HCT116 (cell line): ENCODE measurements at regions not wholly inside any gene's neighbourhood (a gene's known extent, or its start where the extent isn't known, plus 50 kb on each side); places are given as distances from the start of the nearest gene placed in this dataset.

Experiments
- ATAC-seq: fragments of 200-7000 bp; cut with Tn5 transposase; 2 replicates; pipeline ENCODE4 v1.9.1; 2020; ENCODE audit warnings: mild to moderate bottlenecking, moderate library complexity
- BruUV-seq: library from RNA; stranded (reverse); fragments of 400-500 nt; replicated peaks from 2 replicates; lab custom pipeline; 2021; lab: Mats Ljungman, UMichigan
- CTCF ChIA-PET: fragments of 300-600 bp; sonication (Branson Sonifier 250); formaldehyde crosslinking; loops from one replicate; lab custom pipeline; 2021; ENCODE audit warnings: antibody characterized with exemption; lab: Charles Lee
- POLR2A ChIA-PET: fragments of 300-600, 350-600 bp; sonication (Branson Sonifier 250); formaldehyde crosslinking; loops from one replicate; lab custom pipeline; 2021; ENCODE audit warnings: antibody characterized with exemption; lab: Charles Lee
- RAD21 ChIA-PET, 2 experiments: fragments of 300-600 bp; sonication (Branson Sonifier 250); formaldehyde crosslinking; loops; one replicate each; lab custom pipeline; 2023; ENCODE audit warnings: low total read pairs in 2 of 2; ENCODE audit not compliant: uncharacterized antibody in 2 of 2, unreplicated experiment in 2 of 2, low non-redundant PET in 1 of 2; lab: Charles Lee
- DNase-seq: peaks from one replicate; pipeline ENCODE4 v3.0.0-alpha.2; 2010; ENCODE audit warnings: low read depth, low spot score
- H2AFZ ChIP-seq: fragments of 200-600 bp; shearing (Covaris generic), sonication (generic); 2 replicates; pipeline ENCODE4 v1.6.1; 2017; ENCODE audit warnings: low read depth, mixed run types, mixed read lengths, antibody characterized with exemption, low read length; ENCODE audit not compliant: poor library complexity, severe bottlenecking
- H3K27ac ChIP-seq: 2 replicates; pipeline ENCODE4 v1.5.1; 2012; ENCODE audit warnings: low read depth, low read length
- H3K27me3 ChIP-seq: fragments of 200-600 bp; sonication (generic); 2 replicates; pipeline ENCODE4 v1.6.1; 2016; ENCODE audit warnings: mixed run types, low read length, mixed read lengths; ENCODE audit not compliant: insufficient read depth
- H3K36me3 ChIP-seq, 2 experiments: fragments of 200-500 bp in 1 of 2; fragments of 200-600 bp in 1 of 2; sonication (Bioruptor generic) in 1 of 2; sonication (generic) in 1 of 2; 2 replicates each; pipeline versions ENCODE4 v1.5.1 to v1.6.1; 2014 to 2016; ENCODE audit warnings: low read length in 2 of 2, inconsistent platforms in 1 of 2, mixed read lengths in 1 of 2, mixed run types in 1 of 2; ENCODE audit not compliant: insufficient read depth in 2 of 2, control insufficient read depth in 1 of 2
- H3K4me1 ChIP-seq, 2 experiments: fragments of 200-600 bp in 1 of 2; sonication (generic) in 1 of 2; 2 replicates each; pipeline versions ENCODE4 v1.5.1 to v1.6.1; 2012 to 2017; ENCODE audit warnings: low read length in 2 of 2, inconsistent platforms in 1 of 2, mild to moderate bottlenecking in 1 of 2, mixed read lengths in 1 of 2, mixed run types in 1 of 2, moderate library complexity in 1 of 2; ENCODE audit not compliant: insufficient read depth in 2 of 2, control insufficient read depth in 1 of 2
- H3K4me2 ChIP-seq: fragments of 200-600 bp; sonication (generic); 2 replicates; pipeline ENCODE4 v1.6.1; 2017; ENCODE audit warnings: mixed run types, low read length, mixed read lengths
- H3K4me3 ChIP-seq, 2 experiments: fragments of 200-600 bp in 1 of 2; sonication (generic) in 1 of 2; replicated peaks in 1 of 2; 2 replicates each; pipeline ENCODE4 v1.5.1; 2011 to 2016; ENCODE audit warnings: low read length in 2 of 2, control low read depth in 1 of 2, low read depth in 1 of 2, mild to moderate bottlenecking in 1 of 2, mixed read lengths in 1 of 2, mixed run types in 1 of 2
- H3K79me2 ChIP-seq: fragments of 200-600 bp; sonication (generic); 2 replicates; pipeline ENCODE4 v1.6.1; 2017; ENCODE audit warnings: mild to moderate bottlenecking, mixed run types, low read length, moderate library complexity, mixed read lengths; ENCODE audit not compliant: insufficient read depth
- H3K9ac ChIP-seq: fragments of 200-600 bp; sonication (generic); 2 replicates; pipeline ENCODE4 v1.6.1; 2016; ENCODE audit warnings: low read length, mixed read lengths
- H3K9me2 ChIP-seq: fragments of 200-600 bp; sonication (generic), shearing (Covaris generic); 2 replicates; pipeline ENCODE4 v1.6.1; 2017; ENCODE audit warnings: mixed run types, mild to moderate bottlenecking, moderate library complexity; ENCODE audit not compliant: insufficient read depth
- H3K9me3 ChIP-seq, 2 experiments: fragments of 200-500 bp in 1 of 2; fragments of 200-600 bp in 1 of 2; sonication (Bioruptor generic) in 1 of 2; sonication (generic) in 1 of 2; 2 replicates each; pipeline ENCODE4 v1.6.1; 2014 to 2017; ENCODE audit warnings: low read length in 2 of 2, mixed read lengths in 2 of 2, inconsistent platforms in 1 of 2, low read depth in 1 of 2, mild to moderate bottlenecking in 1 of 2, mixed run types in 1 of 2, moderate library complexity in 1 of 2; ENCODE audit not compliant: control insufficient read depth in 1 of 2, insufficient read depth in 1 of 2
- H4K20me1 ChIP-seq: fragments of 200-600 bp; sonication (generic), shearing (Covaris generic); 2 replicates; pipeline ENCODE4 v1.6.1; 2017; ENCODE audit warnings: mixed run types, mild to moderate bottlenecking, moderate library complexity; ENCODE audit not compliant: insufficient read depth
- CEBPB ChIP-seq: IDR thresholded peaks from 2 replicates; pipeline ENCODE4 v1.6.1; 2012; ENCODE audit warnings: low read depth
- EGR1 ChIP-seq: IDR thresholded peaks from 2 replicates; pipeline ENCODE4 v1.6.1; 2012; ENCODE audit warnings: low read depth
- EZH2 ChIP-seq: fragments of 200-600 bp; sonication (generic); IDR thresholded peaks from 2 replicates; pipeline ENCODE4 v1.6.1; 2017; ENCODE audit warnings: antibody characterized with exemption, mixed run types
- FOSL1 ChIP-seq: IDR thresholded peaks from 2 replicates; pipeline ENCODE4 v1.6.1; 2012; ENCODE audit warnings: low read depth
- JUND ChIP-seq: IDR thresholded peaks from 2 replicates; pipeline ENCODE4 v1.6.1; 2012
- POLR2AphosphoS5 ChIP-seq: IDR thresholded peaks from 2 replicates; pipeline ENCODE4 v1.6.1; 2011; ENCODE audit warnings: mild to moderate bottlenecking, low read depth, low read length, moderate library complexity
- RAD21 ChIP-seq: IDR thresholded peaks from 2 replicates; pipeline ENCODE4 v1.6.1; 2012; ENCODE audit warnings: low read depth, mild to moderate bottlenecking
- SIN3A ChIP-seq: IDR thresholded peaks from 2 replicates; pipeline ENCODE4 v1.6.1; 2012; ENCODE audit warnings: low read depth
- SP1 ChIP-seq: IDR thresholded peaks from 2 replicates; pipeline ENCODE4 v1.6.1; 2012; ENCODE audit warnings: low read depth
- SRF ChIP-seq: IDR thresholded peaks from 2 replicates; pipeline ENCODE4 v1.6.1; 2012; ENCODE audit warnings: low read depth
- TCF7L2 ChIP-seq: IDR thresholded peaks from 2 replicates; pipeline ENCODE4 v1.7.0; 2011; ENCODE audit warnings: borderline replicate concordance, inconsistent platforms; ENCODE audit not compliant: insufficient read depth, insufficient read length; ENCODE audit errors: extremely low read depth
- YY1 ChIP-seq: IDR thresholded peaks from 2 replicates; pipeline ENCODE4 v1.6.1; 2011; ENCODE audit warnings: low read length, low read depth, moderate library complexity, mild to moderate bottlenecking; ENCODE audit not compliant: insufficient replicate concordance; ENCODE audit errors: extremely low read depth
- ZFX ChIP-seq: fragments of 450-650 bp; IDR thresholded peaks from 2 replicates; pipeline ENCODE4 v1.6.1; 2017
- ZNF274 ChIP-seq: fragments of 200-500 bp; sonication (Bioruptor generic); IDR thresholded peaks from 2 replicates; pipeline ENCODE4 v1.6.1; 2014; ENCODE audit warnings: mild to moderate bottlenecking, low read depth, low read length, inconsistent platforms
- intact Hi-C: fragments of 100-400 bp; cut with micrococcal nuclease; formaldehyde crosslinking; loops from 2 replicates; pipeline ENCODE4 v1.10.0; 2022
- TF ChIP-seq, protein P1 (sequence below): IDR thresholded peaks from 2 replicates; pipeline ENCODE4 v1.6.1; 2012; ENCODE audit warnings: low read depth
- TF ChIP-seq, protein P2 (sequence below): IDR thresholded peaks from 2 replicates; pipeline ENCODE4 v1.6.1; 2011; ENCODE audit warnings: mild to moderate bottlenecking, low read length, moderate library complexity; ENCODE audit not compliant: insufficient replicate concordance; ENCODE audit errors: extremely low read depth
- TF ChIP-seq, protein P3 (sequence below): IDR thresholded peaks from 2 replicates; pipeline ENCODE4 v1.6.1; 2012
- TF ChIP-seq, protein P4 (sequence below), 3 experiments: fragments of 200-600 bp in 1 of 3; sonication (generic) in 1 of 3; IDR thresholded peaks in 2 of 3; conservative IDR thresholded peaks in 1 of 3; 2 replicates each; pipeline ENCODE4 v1.5.1; 2012 to 2017; ENCODE audit warnings: low read depth in 2 of 3, low read length in 2 of 3, antibody characterized with exemption in 1 of 3, borderline replicate concordance in 1 of 3, control low read depth in 1 of 3, mild to moderate bottlenecking in 1 of 3, mixed read lengths in 1 of 3, mixed run types in 1 of 3, moderate library complexity in 1 of 3; ENCODE audit not compliant: insufficient read depth in 1 of 3

DNA sequence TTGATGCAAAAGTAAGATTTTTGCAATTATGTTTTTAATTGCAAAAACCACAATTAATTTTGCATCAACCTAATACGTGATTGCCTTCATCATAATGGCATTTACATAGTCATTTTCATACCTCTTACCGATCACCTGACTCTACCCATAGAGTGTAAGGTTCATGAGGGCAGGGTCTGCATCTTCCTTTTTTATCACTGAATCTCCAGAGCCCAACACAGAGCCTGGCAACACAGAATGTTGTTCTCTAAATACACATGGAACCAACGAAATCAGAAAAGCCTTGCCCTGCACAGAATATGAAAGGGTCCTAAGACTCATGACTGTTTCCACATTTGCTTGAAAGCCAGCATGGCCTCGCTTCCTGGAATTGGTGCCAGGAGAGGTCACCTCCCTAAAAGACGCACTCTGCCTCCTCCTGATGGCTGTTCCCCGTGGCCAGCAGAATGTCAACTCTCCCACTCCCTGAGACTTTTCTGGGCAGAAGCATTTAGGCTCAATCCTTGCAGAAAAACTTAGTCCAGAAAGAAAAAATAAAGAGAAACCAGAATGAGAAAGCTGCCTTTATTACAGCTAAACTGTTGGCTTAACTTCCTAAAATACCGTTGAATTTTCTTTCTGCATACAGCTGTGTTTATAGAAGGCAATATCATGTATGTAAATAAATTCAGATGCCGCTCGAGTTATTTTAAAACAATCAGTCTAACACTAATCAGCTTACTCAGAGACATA lies 327.8 kb upstream of the MAF start:
- no peaks in the 10 kb centered on the region for H3K4me1 ChIP-seq
- ChIA-PET CTCF (no interaction called here), POLR2A (no interaction called here), RAD21 (no interaction called here)
- BruUV-seq: no TSS peak
- H2AFZ ChIP-seq: no peak overlapping the region
- no peaks in the 10 kb centered on the region for H3K27me3 ChIP-seq
- ATAC-seq: no peak
- no peak overlapping the region for H3K4me3 ChIP-seq
- no peak for TF ChIP-seq SP1
- no peak for TF ChIP-seq YY1
- TF ChIP-seq POLR2AphosphoS5: no peak
- TF ChIP-seq SIN3A: no peak
- no peak for TF ChIP-seq EGR1
- TF ChIP-seq, protein P1, sequence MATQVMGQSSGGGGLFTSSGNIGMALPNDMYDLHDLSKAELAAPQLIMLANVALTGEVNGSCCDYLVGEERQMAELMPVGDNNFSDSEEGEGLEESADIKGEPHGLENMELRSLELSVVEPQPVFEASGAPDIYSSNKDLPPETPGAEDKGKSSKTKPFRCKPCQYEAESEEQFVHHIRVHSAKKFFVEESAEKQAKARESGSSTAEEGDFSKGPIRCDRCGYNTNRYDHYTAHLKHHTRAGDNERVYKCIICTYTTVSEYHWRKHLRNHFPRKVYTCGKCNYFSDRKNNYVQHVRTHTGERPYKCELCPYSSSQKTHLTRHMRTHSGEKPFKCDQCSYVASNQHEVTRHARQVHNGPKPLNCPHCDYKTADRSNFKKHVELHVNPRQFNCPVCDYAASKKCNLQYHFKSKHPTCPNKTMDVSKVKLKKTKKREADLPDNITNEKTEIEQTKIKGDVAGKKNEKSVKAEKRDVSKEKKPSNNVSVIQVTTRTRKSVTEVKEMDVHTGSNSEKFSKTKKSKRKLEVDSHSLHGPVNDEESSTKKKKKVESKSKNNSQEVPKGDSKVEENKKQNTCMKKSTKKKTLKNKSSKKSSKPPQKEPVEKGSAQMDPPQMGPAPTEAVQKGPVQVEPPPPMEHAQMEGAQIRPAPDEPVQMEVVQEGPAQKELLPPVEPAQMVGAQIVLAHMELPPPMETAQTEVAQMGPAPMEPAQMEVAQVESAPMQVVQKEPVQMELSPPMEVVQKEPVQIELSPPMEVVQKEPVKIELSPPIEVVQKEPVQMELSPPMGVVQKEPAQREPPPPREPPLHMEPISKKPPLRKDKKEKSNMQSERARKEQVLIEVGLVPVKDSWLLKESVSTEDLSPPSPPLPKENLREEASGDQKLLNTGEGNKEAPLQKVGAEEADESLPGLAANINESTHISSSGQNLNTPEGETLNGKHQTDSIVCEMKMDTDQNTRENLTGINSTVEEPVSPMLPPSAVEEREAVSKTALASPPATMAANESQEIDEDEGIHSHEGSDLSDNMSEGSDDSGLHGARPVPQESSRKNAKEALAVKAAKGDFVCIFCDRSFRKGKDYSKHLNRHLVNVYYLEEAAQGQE: no peak
- TF ChIP-seq TCF7L2: no peak
- TF ChIP-seq ZFX: no peak
- TF ChIP-seq CEBPB: no peak
- TF ChIP-seq, protein P2, sequence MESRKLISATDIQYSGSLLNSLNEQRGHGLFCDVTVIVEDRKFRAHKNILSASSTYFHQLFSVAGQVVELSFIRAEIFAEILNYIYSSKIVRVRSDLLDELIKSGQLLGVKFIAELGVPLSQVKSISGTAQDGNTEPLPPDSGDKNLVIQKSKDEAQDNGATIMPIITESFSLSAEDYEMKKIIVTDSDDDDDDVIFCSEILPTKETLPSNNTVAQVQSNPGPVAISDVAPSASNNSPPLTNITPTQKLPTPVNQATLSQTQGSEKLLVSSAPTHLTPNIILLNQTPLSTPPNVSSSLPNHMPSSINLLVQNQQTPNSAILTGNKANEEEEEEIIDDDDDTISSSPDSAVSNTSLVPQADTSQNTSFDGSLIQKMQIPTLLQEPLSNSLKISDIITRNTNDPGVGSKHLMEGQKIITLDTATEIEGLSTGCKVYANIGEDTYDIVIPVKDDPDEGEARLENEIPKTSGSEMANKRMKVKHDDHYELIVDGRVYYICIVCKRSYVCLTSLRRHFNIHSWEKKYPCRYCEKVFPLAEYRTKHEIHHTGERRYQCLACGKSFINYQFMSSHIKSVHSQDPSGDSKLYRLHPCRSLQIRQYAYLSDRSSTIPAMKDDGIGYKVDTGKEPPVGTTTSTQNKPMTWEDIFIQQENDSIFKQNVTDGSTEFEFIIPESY: no peak
- no peak for TF ChIP-seq FOSL1
- no peak for TF ChIP-seq EZH2
- no peak for TF ChIP-seq ZNF274
- TF ChIP-seq SRF: no peak
- no peak for TF ChIP-seq RAD21
- TF ChIP-seq, protein P3, sequence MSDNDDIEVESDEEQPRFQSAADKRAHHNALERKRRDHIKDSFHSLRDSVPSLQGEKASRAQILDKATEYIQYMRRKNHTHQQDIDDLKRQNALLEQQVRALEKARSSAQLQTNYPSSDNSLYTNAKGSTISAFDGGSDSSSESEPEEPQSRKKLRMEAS: no peak
- TF ChIP-seq JUND: no peak
- TF ChIP-seq, protein P4, sequence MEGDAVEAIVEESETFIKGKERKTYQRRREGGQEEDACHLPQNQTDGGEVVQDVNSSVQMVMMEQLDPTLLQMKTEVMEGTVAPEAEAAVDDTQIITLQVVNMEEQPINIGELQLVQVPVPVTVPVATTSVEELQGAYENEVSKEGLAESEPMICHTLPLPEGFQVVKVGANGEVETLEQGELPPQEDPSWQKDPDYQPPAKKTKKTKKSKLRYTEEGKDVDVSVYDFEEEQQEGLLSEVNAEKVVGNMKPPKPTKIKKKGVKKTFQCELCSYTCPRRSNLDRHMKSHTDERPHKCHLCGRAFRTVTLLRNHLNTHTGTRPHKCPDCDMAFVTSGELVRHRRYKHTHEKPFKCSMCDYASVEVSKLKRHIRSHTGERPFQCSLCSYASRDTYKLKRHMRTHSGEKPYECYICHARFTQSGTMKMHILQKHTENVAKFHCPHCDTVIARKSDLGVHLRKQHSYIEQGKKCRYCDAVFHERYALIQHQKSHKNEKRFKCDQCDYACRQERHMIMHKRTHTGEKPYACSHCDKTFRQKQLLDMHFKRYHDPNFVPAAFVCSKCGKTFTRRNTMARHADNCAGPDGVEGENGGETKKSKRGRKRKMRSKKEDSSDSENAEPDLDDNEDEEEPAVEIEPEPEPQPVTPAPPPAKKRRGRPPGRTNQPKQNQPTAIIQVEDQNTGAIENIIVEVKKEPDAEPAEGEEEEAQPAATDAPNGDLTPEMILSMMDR (IDR thresholded peaks at IDR 0.05 in 2 of 3, conservative IDR thresholded peaks at IDR 0.05 in 1 of 3; ENCODE audit: borderline replicate concordance in 1 of 3, insufficient read depth in 1 of 3, low read depth in 2 of 3, low read length in 2 of 3): no peak
- H3K4me2 ChIP-seq: no peak overlapping the region
- H3K79me2 ChIP-seq: no peaks in the 10 kb centered on the region
- intact Hi-C loops: no loop called here
- no peaks in the 10 kb centered on the region for H3K36me3 ChIP-seq
- H3K9me3 ChIP-seq: peaks cover 16 to 26% of the 10 kb centered on the region in 2 experiments; a peak in 2 of 4 replicates
- H3K9ac ChIP-seq: no peak overlapping the region
- H4K20me1 ChIP-seq: no peaks in the 10 kb centered on the region
- H3K9me2 ChIP-seq: no peaks in the 10 kb centered on the region
- DNase-seq: no peak
- H3K27ac ChIP-seq: no peak overlapping the region
